HG03280 (cell line): ENCODE measurements at regions not wholly inside any gene's neighbourhood (a gene's known extent, or its start where the extent isn't known, plus 50 kb on each side); places are given as distances from the start of the nearest gene placed in this dataset.

Experiments
- ATAC-seq: cut with Tn5 transposase; IDR thresholded peaks from one replicate; pipeline ENCODE4 v1.9.1; 2021; ENCODE audit warnings: mild to moderate bottlenecking, moderate library complexity; ENCODE audit not compliant: unreplicated experiment

- ATAC-seq, result no peak
Observed at GRCh38 chr9:96089452-96090085, 212.4 kb downstream of the HSD17B3 start.

GRCh38 chr9:96088510-96088909 is 213.0 kb downstream of the ERCC6L2 start:
- ATAC-seq, result no peak

GRCh38 chr9:96087669-96088299 is 212.3 kb downstream of the ERCC6L2 start:
- ATAC-seq, result no peak

- no peak for ATAC-seq
Observed at GRCh38 chr9:96086936-96087571, 211.6 kb downstream of the ERCC6L2 start.

- ATAC-seq, result no peak
Observed at GRCh38 chr9:96085491-96086143, 210.1 kb downstream of the ERCC6L2 start.

- ATAC-seq, result no peak
Observed at GRCh38 chr9:96084331-96084734, 208.8 kb downstream of the ERCC6L2 start.

- ATAC-seq, result no peak
Observed at GRCh38 chr9:96082516-96083232, 207.2 kb downstream of the ERCC6L2 start.

GRCh38 chr9:96080364-96080763 is 204.9 kb downstream of the ERCC6L2 start:
- ATAC-seq, result no peak

- ATAC-seq, result no peak
Observed at GRCh38 chr9:96079779-96080178, 204.3 kb downstream of the ERCC6L2 start.

GRCh38 chr9:96078897-96079490 is 203.5 kb downstream of the ERCC6L2 start:
- no peak for ATAC-seq

GRCh38 chr9:96075757-96076156 is 200.3 kb downstream of the ERCC6L2 start:
- ATAC-seq, result no peak

GRCh38 chr9:96075111-96075510 is 199.6 kb downstream of the ERCC6L2 start:
- no peak for ATAC-seq

GRCh38 chr9:96073531-96074480 is 198.3 kb downstream of the ERCC6L2 start:
- no peak for ATAC-seq

GRCh38 chr9:96072930-96073329 is 197.4 kb downstream of the ERCC6L2 start:
- no peak for ATAC-seq

- no peak for ATAC-seq
Observed at GRCh38 chr9:96071815-96072124, 196.3 kb downstream of the ERCC6L2 start.

- no peak for ATAC-seq
Observed at GRCh38 chr9:96071076-96071814, 195.8 kb downstream of the ERCC6L2 start.

GRCh38 chr9:96069629-96070220 is 194.2 kb downstream of the ERCC6L2 start:
- ATAC-seq, result no peak

- no peak for ATAC-seq
Observed at GRCh38 chr9:96068511-96068910, 193.0 kb downstream of the ERCC6L2 start.

GRCh38 chr9:96067600-96067999 is 192.1 kb downstream of the ERCC6L2 start:
- no peak for ATAC-seq
